NT2/D1 (cell line): ENCODE measurements at regions not wholly inside any gene's neighbourhood (a gene's known extent, or its start where the extent isn't known, plus 50 kb on each side); places are given as distances from the start of the nearest gene placed in this dataset.

Experiments used
- SUZ12 ChIP-seq: IDR thresholded peaks from 2 replicates; pipeline ENCODE4 v1.6.1; 2011; ENCODE audit not compliant: insufficient read length, insufficient read depth; ENCODE audit errors: extremely low read depth
- YY1 ChIP-seq: IDR thresholded peaks from 2 replicates; pipeline ENCODE4 v1.6.1; 2011; ENCODE audit not compliant: insufficient read length, insufficient read depth
- ZNF274 ChIP-seq: IDR thresholded peaks from 2 replicates; pipeline ENCODE4 v1.6.1; 2011; ENCODE audit warnings: mild to moderate bottlenecking, low read depth, low read length

GRCh38 chr11:24391167-24391566, 105.7 kb upstream of the LUZP2 start:
- TF ChIP-seq ZNF274 (no peak), YY1 (no peak), SUZ12 (no peak)
